SK-N-SH treated with all-trans-retinoic acid at 6 μM for 48 hours (cell line): ENCODE measurements at regions not wholly inside any gene's neighbourhood (a gene's known extent, or its start where the extent isn't known, plus 50 kb on each side); places are given as distances from the start of the nearest gene placed in this dataset.

Source experiments
- ATAC-seq: fragments of 200-7000 bp; cut with Tn5 transposase; 3 replicates; pipeline ENCODE4 v1.9.1; 2020; ENCODE audit warnings: mild to moderate bottlenecking, moderate library complexity
- ARNTL ChIP-seq: fragments of 450-650 bp; formaldehyde crosslinking; IDR thresholded peaks from 2 replicates; pipeline ENCODE4 v1.5.0; 2020; ENCODE audit warnings: low read depth, mild to moderate bottlenecking, moderate library complexity, borderline replicate concordance
- BACH2 ChIP-seq: fragments of 250-450 bp; sonication (Bioruptor Pico); IDR thresholded peaks from 2 replicates; pipeline ENCODE4 v1.9.0; 2021; ENCODE audit warnings: mild to moderate bottlenecking, borderline replicate concordance
- CSDC2 ChIP-seq: fragments of 250-450 bp; sonication (Bioruptor Pico); IDR thresholded peaks from 2 replicates; pipeline ENCODE4 v1.5.0; 2020; ENCODE audit warnings: mild to moderate bottlenecking, moderate library complexity
- ESRRG ChIP-seq: fragments of 250-450 bp; sonication (Bioruptor Pico); IDR thresholded peaks from 2 replicates; pipeline ENCODE4 v1.6.1; 2021; ENCODE audit warnings: mild to moderate bottlenecking
- GLIS3 ChIP-seq: fragments of 250-450 bp; sonication (Bioruptor Pico); IDR thresholded peaks from 2 replicates; pipeline ENCODE4 v1.5.0; 2020; ENCODE audit warnings: mild to moderate bottlenecking, moderate library complexity
- ISL1 ChIP-seq: fragments of 250-450 bp; sonication (Bioruptor Pico); IDR thresholded peaks from 2 replicates; pipeline ENCODE4 v2.1.2; 2022; ENCODE audit warnings: mild to moderate bottlenecking, moderate library complexity
- OSR1 ChIP-seq: fragments of 250-450 bp; sonication (Bioruptor Pico); IDR thresholded peaks from 2 replicates; pipeline ENCODE4 v1.8.0; 2022; ENCODE audit warnings: moderate library complexity, mild to moderate bottlenecking, inconsistent platforms
- PPARA ChIP-seq: fragments of 250-450 bp; sonication (Bioruptor Pico); IDR thresholded peaks from 2 replicates; pipeline ENCODE4 v1.5.0; 2020; ENCODE audit warnings: mild to moderate bottlenecking, borderline replicate concordance
- RARB ChIP-seq: fragments of 250-450 bp; sonication (Bioruptor Pico); IDR thresholded peaks from 2 replicates; pipeline ENCODE4 v1.8.0; 2021; ENCODE audit warnings: mild to moderate bottlenecking, moderate library complexity
- TCF4 ChIP-seq: fragments of 250-450 bp; sonication (Bioruptor Pico); IDR thresholded peaks from 2 replicates; pipeline ENCODE4 v1.8.0; 2021; ENCODE audit warnings: mild to moderate bottlenecking, moderate library complexity, borderline replicate concordance
- TOX ChIP-seq: fragments of 250-450 bp; sonication (Bioruptor Pico); IDR thresholded peaks from 2 replicates; pipeline ENCODE4 v1.8.0; 2021; ENCODE audit warnings: mild to moderate bottlenecking, moderate library complexity, borderline replicate concordance
- ZC3H10 ChIP-seq: fragments of 250-450 bp; sonication (Bioruptor Pico); IDR thresholded peaks from 2 replicates; pipeline ENCODE4 v1.5.1; 2021; ENCODE audit warnings: mild to moderate bottlenecking, moderate library complexity
- ZFP3 ChIP-seq: fragments of 250-450 bp; sonication (Bioruptor Pico); IDR thresholded peaks from 2 replicates; pipeline ENCODE4 v1.5.0; 2020; ENCODE audit warnings: mild to moderate bottlenecking, moderate library complexity
- ZFP30 ChIP-seq: fragments of 450-650 bp; formaldehyde crosslinking; IDR thresholded peaks from 2 replicates; pipeline ENCODE4 v1.5.0; 2022; ENCODE audit warnings: mild to moderate bottlenecking, moderate library complexity
- ZNF565 ChIP-seq: fragments of 450-650 bp; formaldehyde crosslinking; conservative IDR thresholded peaks from 2 replicates; pipeline ENCODE4 v1.5.0; 2020; ENCODE audit warnings: low read depth, mild to moderate bottlenecking, moderate library complexity
- ZNF70 ChIP-seq: fragments of 450-650 bp; formaldehyde crosslinking; IDR thresholded peaks from 2 replicates; pipeline ENCODE4 v1.5.0; 2020; ENCODE audit warnings: mild to moderate bottlenecking, moderate library complexity
- ZNF8 ChIP-seq: fragments of 450-650 bp; formaldehyde crosslinking; IDR thresholded peaks from 2 replicates; pipeline ENCODE4 v1.5.0; 2020; ENCODE audit warnings: mild to moderate bottlenecking, moderate library complexity
- TF ChIP-seq, protein P1 (sequence below): fragments of 250-450 bp; sonication (Bioruptor Pico); IDR thresholded peaks from 2 replicates; pipeline ENCODE4 v1.5.0; 2020; ENCODE audit warnings: mild to moderate bottlenecking, moderate library complexity
- TF ChIP-seq, protein P2 (sequence below): fragments of 250-450 bp; sonication (Bioruptor Pico); IDR thresholded peaks from 2 replicates; pipeline ENCODE4 v1.8.0; 2020; ENCODE audit warnings: mild to moderate bottlenecking, moderate library complexity, borderline replicate concordance
- TF ChIP-seq, protein P3 (sequence below): fragments of 250-450 bp; sonication (Bioruptor Pico); IDR thresholded peaks from 2 replicates; pipeline ENCODE4 v1.5.1; 2021; ENCODE audit warnings: mild to moderate bottlenecking, moderate library complexity

GRCh38 chr2:188762151-188762550, 212.0 kb upstream of the COL3A1 start:
- TF ChIP-seq, protein P1, sequence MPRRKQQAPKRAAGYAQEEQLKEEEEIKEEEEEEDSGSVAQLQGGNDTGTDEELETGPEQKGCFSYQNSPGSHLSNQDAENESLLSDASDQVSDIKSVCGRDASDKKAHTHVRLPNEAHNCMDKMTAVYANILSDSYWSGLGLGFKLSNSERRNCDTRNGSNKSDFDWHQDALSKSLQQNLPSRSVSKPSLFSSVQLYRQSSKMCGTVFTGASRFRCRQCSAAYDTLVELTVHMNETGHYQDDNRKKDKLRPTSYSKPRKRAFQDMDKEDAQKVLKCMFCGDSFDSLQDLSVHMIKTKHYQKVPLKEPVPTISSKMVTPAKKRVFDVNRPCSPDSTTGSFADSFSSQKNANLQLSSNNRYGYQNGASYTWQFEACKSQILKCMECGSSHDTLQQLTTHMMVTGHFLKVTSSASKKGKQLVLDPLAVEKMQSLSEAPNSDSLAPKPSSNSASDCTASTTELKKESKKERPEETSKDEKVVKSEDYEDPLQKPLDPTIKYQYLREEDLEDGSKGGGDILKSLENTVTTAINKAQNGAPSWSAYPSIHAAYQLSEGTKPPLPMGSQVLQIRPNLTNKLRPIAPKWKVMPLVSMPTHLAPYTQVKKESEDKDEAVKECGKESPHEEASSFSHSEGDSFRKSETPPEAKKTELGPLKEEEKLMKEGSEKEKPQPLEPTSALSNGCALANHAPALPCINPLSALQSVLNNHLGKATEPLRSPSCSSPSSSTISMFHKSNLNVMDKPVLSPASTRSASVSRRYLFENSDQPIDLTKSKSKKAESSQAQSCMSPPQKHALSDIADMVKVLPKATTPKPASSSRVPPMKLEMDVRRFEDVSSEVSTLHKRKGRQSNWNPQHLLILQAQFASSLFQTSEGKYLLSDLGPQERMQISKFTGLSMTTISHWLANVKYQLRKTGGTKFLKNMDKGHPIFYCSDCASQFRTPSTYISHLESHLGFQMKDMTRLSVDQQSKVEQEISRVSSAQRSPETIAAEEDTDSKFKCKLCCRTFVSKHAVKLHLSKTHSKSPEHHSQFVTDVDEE (CRISPR knock-in tag): no peak
- ATAC-seq: no peak

- TF ChIP-seq ZFP3 (CRISPR knock-in tag): no peak
- TF ChIP-seq TOX (CRISPR knock-in tag): no peak
- TF ChIP-seq ZFP30 (CRISPR knock-in tag): no peak
- TF ChIP-seq ZNF8 (CRISPR knock-in tag): no peak
- TF ChIP-seq ZNF70 (CRISPR knock-in tag): no peak
- TF ChIP-seq RARB (CRISPR knock-in tag): no peak
- TF ChIP-seq PPARA (CRISPR knock-in tag): no peak
- TF ChIP-seq ZC3H10 (CRISPR knock-in tag): no peak
- peak; percentile 74 for ATAC-seq
Observed at GRCh38 chr2:188765522-188766470, 208.4 kb upstream of the COL3A1 start.

- TF ChIP-seq, protein P2, sequence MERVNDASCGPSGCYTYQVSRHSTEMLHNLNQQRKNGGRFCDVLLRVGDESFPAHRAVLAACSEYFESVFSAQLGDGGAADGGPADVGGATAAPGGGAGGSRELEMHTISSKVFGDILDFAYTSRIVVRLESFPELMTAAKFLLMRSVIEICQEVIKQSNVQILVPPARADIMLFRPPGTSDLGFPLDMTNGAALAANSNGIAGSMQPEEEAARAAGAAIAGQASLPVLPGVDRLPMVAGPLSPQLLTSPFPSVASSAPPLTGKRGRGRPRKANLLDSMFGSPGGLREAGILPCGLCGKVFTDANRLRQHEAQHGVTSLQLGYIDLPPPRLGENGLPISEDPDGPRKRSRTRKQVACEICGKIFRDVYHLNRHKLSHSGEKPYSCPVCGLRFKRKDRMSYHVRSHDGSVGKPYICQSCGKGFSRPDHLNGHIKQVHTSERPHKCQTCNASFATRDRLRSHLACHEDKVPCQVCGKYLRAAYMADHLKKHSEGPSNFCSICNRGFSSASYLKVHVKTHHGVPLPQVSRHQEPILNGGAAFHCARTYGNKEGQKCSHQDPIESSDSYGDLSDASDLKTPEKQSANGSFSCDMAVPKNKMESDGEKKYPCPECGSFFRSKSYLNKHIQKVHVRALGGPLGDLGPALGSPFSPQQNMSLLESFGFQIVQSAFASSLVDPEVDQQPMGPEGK (CRISPR knock-in tag): no peak
- TF ChIP-seq ESRRG (CRISPR knock-in tag) (no peak), PPARA (CRISPR knock-in tag) (no peak), ISL1 (no peak), RARB (CRISPR knock-in tag) (no peak), TCF4 (CRISPR knock-in tag) (no peak), ZNF8 (CRISPR knock-in tag) (no peak), GLIS3 (no peak), ZNF70 (CRISPR knock-in tag) (no peak), ZNF565 (no peak), TOX (CRISPR knock-in tag) (no peak)
- TF ChIP-seq, protein P3, sequence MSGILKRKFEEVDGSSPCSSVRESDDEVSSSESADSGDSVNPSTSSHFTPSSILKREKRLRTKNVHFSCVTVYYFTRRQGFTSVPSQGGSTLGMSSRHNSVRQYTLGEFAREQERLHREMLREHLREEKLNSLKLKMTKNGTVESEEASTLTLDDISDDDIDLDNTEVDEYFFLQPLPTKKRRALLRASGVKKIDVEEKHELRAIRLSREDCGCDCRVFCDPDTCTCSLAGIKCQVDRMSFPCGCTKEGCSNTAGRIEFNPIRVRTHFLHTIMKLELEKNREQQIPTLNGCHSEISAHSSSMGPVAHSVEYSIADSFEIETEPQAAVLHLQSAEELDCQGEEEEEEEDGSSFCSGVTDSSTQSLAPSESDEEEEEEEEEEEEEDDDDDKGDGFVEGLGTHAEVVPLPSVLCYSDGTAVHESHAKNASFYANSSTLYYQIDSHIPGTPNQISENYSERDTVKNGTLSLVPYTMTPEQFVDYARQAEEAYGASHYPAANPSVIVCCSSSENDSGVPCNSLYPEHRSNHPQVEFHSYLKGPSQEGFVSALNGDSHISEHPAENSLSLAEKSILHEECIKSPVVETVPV (CRISPR knock-in tag): no peak
- TF ChIP-seq, protein P1 (CRISPR knock-in tag): no peak
- TF ChIP-seq, all 23 proteins: peak for 0
- no peak for ATAC-seq
Observed at GRCh38 chr2:188766471-188766856, 207.7 kb upstream of the COL3A1 start.

DNA sequence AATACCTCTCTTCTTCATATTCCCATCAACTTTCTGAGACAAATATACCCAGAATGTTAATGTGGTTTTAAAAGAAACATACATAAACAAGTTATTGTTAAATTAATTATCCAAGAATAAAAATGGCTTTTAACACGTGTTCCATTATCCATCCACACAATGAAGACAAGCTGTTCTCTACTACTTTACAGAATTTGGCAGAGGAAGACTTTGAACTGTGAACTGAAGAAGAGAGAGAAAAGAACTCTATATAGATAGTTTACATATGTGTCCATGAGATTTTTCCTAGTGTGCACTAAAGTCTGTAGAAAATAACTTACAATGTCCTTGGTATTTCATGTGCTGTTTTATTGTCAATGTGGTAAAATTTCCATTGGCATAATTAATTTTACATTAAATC, 207.0 kb upstream of the COL3A1 start:
- no peak for ATAC-seq
- TF ChIP-seq OSR1 (no peak), RARB (CRISPR knock-in tag) (no peak), TCF4 (CRISPR knock-in tag) (no peak), TOX (CRISPR knock-in tag) (no peak), PPARA (CRISPR knock-in tag) (no peak), ESRRG (CRISPR knock-in tag) (no peak), ZFP3 (CRISPR knock-in tag) (no peak), BACH2 (CRISPR knock-in tag) (no peak), GLIS3 (no peak), CSDC2 (CRISPR knock-in tag) (no peak), ZNF8 (CRISPR knock-in tag) (no peak), ZFP30 (CRISPR knock-in tag) (no peak), ZNF70 (CRISPR knock-in tag) (no peak), ARNTL (CRISPR knock-in tag) (no peak), ZC3H10 (CRISPR knock-in tag) (no peak)
- TF ChIP-seq, protein P3 (CRISPR knock-in tag): no peak
- TF ChIP-seq, protein P2 (CRISPR knock-in tag): no peak
